ENCODE measurements at regions not wholly inside any gene's neighbourhood (a gene's known extent, or its start where the extent isn't known, plus 50 kb on each side); places are given as distances from the start of the nearest gene placed in this dataset.

DNA sequence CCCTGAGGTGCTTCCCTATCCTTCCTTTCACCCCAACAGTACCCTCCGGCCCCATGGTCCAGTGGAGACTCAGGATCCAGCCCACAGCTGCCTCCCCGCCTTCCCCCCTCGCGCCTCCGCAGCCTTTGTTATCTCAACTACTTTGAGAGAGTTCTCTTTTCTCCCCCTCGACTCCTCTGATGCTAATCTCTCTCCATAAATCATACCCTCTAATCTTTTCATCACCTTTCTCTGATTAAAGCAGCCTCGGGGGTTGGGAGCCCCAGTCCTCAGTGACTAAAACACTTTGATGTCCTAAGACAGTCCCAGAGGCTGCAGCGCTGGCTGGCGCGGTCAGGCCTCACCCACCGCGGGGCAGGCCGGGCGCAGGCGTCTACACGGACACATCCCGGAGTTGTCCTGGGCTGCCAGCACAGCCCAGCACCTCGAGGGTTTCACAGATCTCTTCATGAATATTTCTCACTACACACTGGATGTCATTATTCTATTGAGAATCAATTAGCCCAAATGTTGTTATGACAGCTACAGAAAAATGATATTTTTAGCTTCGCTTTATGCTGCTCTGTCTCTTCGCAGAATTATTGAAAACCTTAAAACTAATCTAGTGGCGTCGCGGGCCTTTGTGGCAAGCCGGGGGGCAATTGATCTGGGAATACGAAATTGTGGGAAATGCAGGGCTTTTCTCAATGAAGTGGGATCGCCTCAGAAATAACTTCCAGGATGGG, 289.5 kb downstream of the RRAGC start:
- no peaks in the 10 kb centered on the region for H3K9me3 ChIP-seq (ENCODE audit: control insufficient read depth in 1 of 2, insufficient read depth in 1 of 2, low read depth in 1 of 2, low read length in 2 of 2)
- peak; percentile 47; the same call in 1 of the 2 replicates for ATAC-seq
- peak; percentile 72 for TF ChIP-seq TCF7L2 (IDR thresholded peaks at IDR 0.05; ENCODE audit: borderline replicate concordance, extremely low read depth, insufficient read depth, insufficient read length)
- TF ChIP-seq, protein P1, sequence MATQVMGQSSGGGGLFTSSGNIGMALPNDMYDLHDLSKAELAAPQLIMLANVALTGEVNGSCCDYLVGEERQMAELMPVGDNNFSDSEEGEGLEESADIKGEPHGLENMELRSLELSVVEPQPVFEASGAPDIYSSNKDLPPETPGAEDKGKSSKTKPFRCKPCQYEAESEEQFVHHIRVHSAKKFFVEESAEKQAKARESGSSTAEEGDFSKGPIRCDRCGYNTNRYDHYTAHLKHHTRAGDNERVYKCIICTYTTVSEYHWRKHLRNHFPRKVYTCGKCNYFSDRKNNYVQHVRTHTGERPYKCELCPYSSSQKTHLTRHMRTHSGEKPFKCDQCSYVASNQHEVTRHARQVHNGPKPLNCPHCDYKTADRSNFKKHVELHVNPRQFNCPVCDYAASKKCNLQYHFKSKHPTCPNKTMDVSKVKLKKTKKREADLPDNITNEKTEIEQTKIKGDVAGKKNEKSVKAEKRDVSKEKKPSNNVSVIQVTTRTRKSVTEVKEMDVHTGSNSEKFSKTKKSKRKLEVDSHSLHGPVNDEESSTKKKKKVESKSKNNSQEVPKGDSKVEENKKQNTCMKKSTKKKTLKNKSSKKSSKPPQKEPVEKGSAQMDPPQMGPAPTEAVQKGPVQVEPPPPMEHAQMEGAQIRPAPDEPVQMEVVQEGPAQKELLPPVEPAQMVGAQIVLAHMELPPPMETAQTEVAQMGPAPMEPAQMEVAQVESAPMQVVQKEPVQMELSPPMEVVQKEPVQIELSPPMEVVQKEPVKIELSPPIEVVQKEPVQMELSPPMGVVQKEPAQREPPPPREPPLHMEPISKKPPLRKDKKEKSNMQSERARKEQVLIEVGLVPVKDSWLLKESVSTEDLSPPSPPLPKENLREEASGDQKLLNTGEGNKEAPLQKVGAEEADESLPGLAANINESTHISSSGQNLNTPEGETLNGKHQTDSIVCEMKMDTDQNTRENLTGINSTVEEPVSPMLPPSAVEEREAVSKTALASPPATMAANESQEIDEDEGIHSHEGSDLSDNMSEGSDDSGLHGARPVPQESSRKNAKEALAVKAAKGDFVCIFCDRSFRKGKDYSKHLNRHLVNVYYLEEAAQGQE (IDR thresholded peaks at IDR 0.05; ENCODE audit: low read depth), result no peak
- TF ChIP-seq, protein P2, sequence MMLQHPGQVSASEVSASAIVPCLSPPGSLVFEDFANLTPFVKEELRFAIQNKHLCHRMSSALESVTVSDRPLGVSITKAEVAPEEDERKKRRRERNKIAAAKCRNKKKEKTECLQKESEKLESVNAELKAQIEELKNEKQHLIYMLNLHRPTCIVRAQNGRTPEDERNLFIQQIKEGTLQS (IDR thresholded peaks at IDR 0.05), result no peak
- no peak overlapping the region for H3K9ac ChIP-seq (ENCODE audit: low read length)
- no peak overlapping the region for H3K27ac ChIP-seq (ENCODE audit: low read depth, low read length)
- no peaks in the 10 kb centered on the region for H3K36me3 ChIP-seq (ENCODE audit: control insufficient read depth in 1 of 2, insufficient read depth in 2 of 2, low read length in 2 of 2)
- no TSS peak for BruUV-seq (replicated peaks)
- H2AFZ ChIP-seq (ENCODE audit: low read depth, low read length, poor library complexity, severe bottlenecking), result no peak overlapping the region
- DNase-seq (ENCODE audit: low read depth, low spot score), result no peak
- intact Hi-C loops (cut with micrococcal nuclease), result no loop called here
- H3K27me3 ChIP-seq (ENCODE audit: insufficient read depth, low read length), result peaks cover 1% of the 10 kb centered on the region; the same call in 1 of the 2 replicates
- RAD21 ChIA-PET (ENCODE audit: low non-redundant PET in 1 of 2, low total read pairs in 2 of 2, uncharacterized antibody in 2 of 2, unreplicated experiment in 2 of 2), result no interaction called here
- no peaks in the 10 kb centered on the region for H3K9me2 ChIP-seq (ENCODE audit: insufficient read depth)
- no peak overlapping the region for H3K4me3 ChIP-seq (replicated peaks in 1 of 2; ENCODE audit: low read depth in 1 of 2, low read length in 2 of 2)
- H4K20me1 ChIP-seq (ENCODE audit: insufficient read depth), result no peaks in the 10 kb centered on the region
- peaks cover 0 to 6% of the 10 kb centered on the region in 2 experiments; a peak in 1 of 4 replicates for H3K4me1 ChIP-seq (ENCODE audit: control insufficient read depth in 1 of 2, insufficient read depth in 2 of 2, low read length in 2 of 2)
- POLR2A ChIA-PET, result no interaction called here
- H3K4me2 ChIP-seq (ENCODE audit: low read length), result no peak overlapping the region
- CTCF ChIA-PET, result no interaction called here
- H3K79me2 ChIP-seq (ENCODE audit: insufficient read depth, low read length), result no peaks in the 10 kb centered on the region
